OCI-LY7 (cell line): ENCODE measurements at regions not wholly inside any gene's neighbourhood (a gene's known extent, or its start where the extent isn't known, plus 50 kb on each side); places are given as distances from the start of the nearest gene placed in this dataset.

Source experiments
- BruUV-seq: library from RNA; stranded (reverse); fragments of 400-500 nt; replicated peaks from 2 replicates; lab custom pipeline; 2021; lab: Mats Ljungman, UMichigan
- CTCF ChIA-PET: fragments of 300-600 bp; sonication (Branson Sonifier 250); formaldehyde crosslinking; loops from one replicate; lab custom pipeline; 2022; ENCODE audit warnings: antibody characterized with exemption; ENCODE audit not compliant: unreplicated experiment; lab: Charles Lee
- POLR2A ChIA-PET: fragments of 300-600 bp; sonication (Branson Sonifier 250); formaldehyde crosslinking; loops from one replicate; lab custom pipeline; 2022; ENCODE audit warnings: antibody characterized with exemption; lab: Charles Lee
- DNase-seq: peaks from one replicate; pipeline ENCODE4 v3.0.0-alpha.2; 2015; ENCODE audit warnings: low spot score
- H2AFZ ChIP-seq: fragments of 200-600 bp; sonication (generic), shearing (Covaris generic); 2 replicates; pipeline ENCODE4 v1.6.1; 2014; ENCODE audit warnings: mild to moderate bottlenecking, antibody characterized with exemption, low read length, moderate library complexity
- H3K27ac ChIP-seq: fragments of 200-600 bp; sonication (generic); 2 replicates; pipeline ENCODE4 v1.5.1; 2014; ENCODE audit warnings: mixed run types, low read depth, mild to moderate bottlenecking, moderate library complexity, low read length, inconsistent platforms; ENCODE audit not compliant: poor library complexity, severe bottlenecking
- H3K36me3 ChIP-seq: fragments of 200-600 bp; sonication (generic); 2 replicates; pipeline ENCODE4 v1.6.1; 2014; ENCODE audit warnings: mild to moderate bottlenecking, antibody characterized with exemption, low read length, moderate library complexity, mixed read lengths; ENCODE audit not compliant: insufficient read depth
- H3K4me1 ChIP-seq: fragments of 200-600 bp; sonication (generic); 2 replicates; pipeline ENCODE4 v1.5.1; 2014; ENCODE audit warnings: mild to moderate bottlenecking, low read length; ENCODE audit not compliant: insufficient read depth, poor library complexity, severe bottlenecking
- H3K4me2 ChIP-seq: fragments of 200-600 bp; sonication (generic); 2 replicates; pipeline ENCODE4 v1.6.1; 2014; ENCODE audit warnings: mild to moderate bottlenecking, low read length
- H3K4me3 ChIP-seq: fragments of 200-600 bp; sonication (generic); 2 replicates; pipeline ENCODE4 v1.5.1; 2014; ENCODE audit warnings: mild to moderate bottlenecking, low read depth, low read length; ENCODE audit not compliant: poor library complexity, severe bottlenecking
- H3K79me2 ChIP-seq: fragments of 200-600 bp; sonication (generic); 2 replicates; pipeline ENCODE4 v1.6.1; 2016; ENCODE audit warnings: low read depth, mild to moderate bottlenecking, low read length, moderate library complexity, mixed read lengths; ENCODE audit not compliant: insufficient read depth
- H3K9me2 ChIP-seq: fragments of 200-600 bp; sonication (generic); 2 replicates; pipeline ENCODE4 v1.6.1; 2016; ENCODE audit warnings: mild to moderate bottlenecking, low read length, mixed read lengths; ENCODE audit not compliant: insufficient read depth
- H3K9me3 ChIP-seq: fragments of 200-600 bp; sonication (generic); 2 replicates; pipeline ENCODE4 v1.6.1; 2014; ENCODE audit warnings: mild to moderate bottlenecking, mixed run types, low read length, mixed read lengths
- H4K20me1 ChIP-seq: fragments of 200-600 bp; sonication (generic); 2 replicates; pipeline ENCODE4 v1.6.1; 2014; ENCODE audit warnings: mild to moderate bottlenecking, antibody characterized with exemption, low read length, moderate library complexity, mixed read lengths; ENCODE audit not compliant: insufficient read depth
- CTCF ChIP-seq: fragments of 200-600 bp; sonication (generic); conservative IDR thresholded peaks from 2 replicates; pipeline ENCODE4 v1.5.1; 2014; ENCODE audit warnings: mild to moderate bottlenecking, antibody characterized with exemption, low read length, moderate library complexity, mixed read lengths
- EZH2phosphoT487 ChIP-seq: fragments of 200-600 bp; sonication (generic); IDR thresholded peaks from 2 replicates; pipeline ENCODE4 v1.6.1; 2018; ENCODE audit warnings: low read depth, borderline replicate concordance, mild to moderate bottlenecking, mixed run types, antibody characterized with exemption, low read length, moderate library complexity, mixed read lengths
- intact Hi-C: fragments of 100-400 bp; cut with micrococcal nuclease; formaldehyde crosslinking; loops from one replicate; pipeline ENCODE4 v1.10.0; 2022; ENCODE audit not compliant: unreplicated experiment

- H3K4me2 ChIP-seq, result no peak overlapping the region
- no peaks in the 10 kb centered on the region for H3K9me3 ChIP-seq
- ChIA-PET CTCF (no interaction called here), POLR2A (no interaction called here)
- no peaks in the 10 kb centered on the region for H4K20me1 ChIP-seq
- H3K4me3 ChIP-seq, result no peak overlapping the region
- H2AFZ ChIP-seq, result no peak overlapping the region
- H3K9me2 ChIP-seq, result no peaks in the 10 kb centered on the region
- no peaks in the 10 kb centered on the region for H3K4me1 ChIP-seq
- intact Hi-C loops, result no loop called here
- BruUV-seq, result no TSS peak
- TF ChIP-seq EZH2phosphoT487 (no peak), CTCF (no peak)
- H3K36me3 ChIP-seq, result no peaks in the 10 kb centered on the region
- H3K27ac ChIP-seq, result no peak overlapping the region
- DNase-seq, result no peak
- no peaks in the 10 kb centered on the region for H3K79me2 ChIP-seq
These were observed 891.8 kb downstream of the DSC3 start for GRCh38 chr18:30150586-30151250.

DNA sequence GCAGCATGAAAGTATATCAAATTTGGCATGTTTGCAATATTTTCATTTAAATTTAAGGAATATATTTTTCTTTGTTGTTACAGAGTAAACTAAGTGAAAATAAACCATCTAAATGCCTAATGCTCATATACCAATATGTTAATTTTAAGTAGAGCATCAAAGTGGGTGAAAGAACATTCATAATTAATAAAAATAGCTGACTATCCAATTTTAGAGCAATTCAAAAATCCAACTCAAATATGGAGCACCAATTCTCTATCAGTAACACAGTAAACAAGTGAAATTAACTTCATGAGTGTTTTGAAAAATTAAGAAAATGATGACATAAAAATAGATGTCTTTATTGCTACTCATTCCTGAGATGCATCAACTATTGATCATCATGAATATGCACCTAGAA is 893.0 kb downstream of the DSC3 start:
- H3K4me2 ChIP-seq, result no peak overlapping the region
- no peaks in the 10 kb centered on the region for H3K9me2 ChIP-seq
- TF ChIP-seq CTCF (no peak), EZH2phosphoT487 (no peak)
- H3K27ac ChIP-seq, result no peak overlapping the region
- BruUV-seq, result no TSS peak
- H3K36me3 ChIP-seq, result no peaks in the 10 kb centered on the region
- CTCF ChIA-PET, result no interaction called here
- no peaks in the 10 kb centered on the region for H3K9me3 ChIP-seq
- no peaks in the 10 kb centered on the region for H3K79me2 ChIP-seq
- H4K20me1 ChIP-seq, result no peaks in the 10 kb centered on the region
- no peaks in the 10 kb centered on the region for H3K4me1 ChIP-seq
- no peak for DNase-seq
- H3K4me3 ChIP-seq, result no peak overlapping the region
- H2AFZ ChIP-seq, result no peak overlapping the region
- POLR2A ChIA-PET, result no interaction called here
- intact Hi-C loops, result no loop called here

DNA sequence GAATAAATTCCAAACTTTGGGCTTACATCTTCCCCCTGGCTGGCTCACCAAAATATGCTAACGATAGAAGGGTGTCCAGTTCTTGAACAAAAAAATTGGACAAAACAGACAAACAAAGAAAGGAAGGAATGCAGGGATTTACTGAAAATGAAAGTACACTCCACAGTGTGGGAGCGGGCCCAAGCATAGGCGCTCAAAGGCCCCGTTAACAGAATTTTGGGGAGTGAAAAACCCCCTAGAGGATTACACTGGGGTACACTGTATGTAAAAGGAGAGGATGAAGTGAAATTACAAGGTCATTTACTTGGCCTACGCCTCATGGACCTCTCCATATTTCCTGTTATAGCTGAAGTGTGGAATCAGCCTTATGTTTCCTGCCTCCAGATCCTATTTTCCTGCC is 899.7 kb downstream of the DSC3 start:
- no peak overlapping the region for H3K4me2 ChIP-seq
- CTCF ChIA-PET, result no interaction called here
- no peak overlapping the region for H3K4me3 ChIP-seq
- no TSS peak for BruUV-seq
- H3K79me2 ChIP-seq, result no peaks in the 10 kb centered on the region
- H3K36me3 ChIP-seq, result no peaks in the 10 kb centered on the region
- H3K27ac ChIP-seq, result no peak overlapping the region
- no peaks in the 10 kb centered on the region for H3K9me3 ChIP-seq
- H3K9me2 ChIP-seq, result no peaks in the 10 kb centered on the region
- intact Hi-C loops, result no loop called here
- H3K4me1 ChIP-seq, result no peaks in the 10 kb centered on the region
- DNase-seq, result no peak
- POLR2A ChIA-PET, result no interaction called here
- H4K20me1 ChIP-seq, result no peaks in the 10 kb centered on the region
- no peak for TF ChIP-seq EZH2phosphoT487
- no peak for TF ChIP-seq CTCF
- H2AFZ ChIP-seq, result no peak overlapping the region
